Trophoblast cell (in vitro differentiated cells and primary cell): ENCODE measurements at regions not wholly inside any gene's neighbourhood (a gene's known extent, or its start where the extent isn't known, plus 50 kb on each side); places are given as distances from the start of the nearest gene placed in this dataset.

Experiments used
- DNase-seq, 2 donors: peaks; one replicate each; pipeline ENCODE4 v3.0.0-alpha.2; 2016
- H2AFZ ChIP-seq: 2 replicates; pipeline ENCODE4 v1.6.1; 2013; ENCODE audit warnings: low read length, moderate library complexity, mild to moderate bottlenecking; ENCODE audit not compliant: insufficient read depth, poor library complexity
- H2AK5ac ChIP-seq: 2 replicates; pipeline ENCODE4 v1.6.1; 2013; ENCODE audit warnings: mild to moderate bottlenecking, low read length
- H2BK120ac ChIP-seq: 2 replicates; pipeline ENCODE4 v1.6.1; 2013; ENCODE audit warnings: low read length, mild to moderate bottlenecking, moderate library complexity; ENCODE audit not compliant: insufficient read depth, poor library complexity
- H2BK12ac ChIP-seq: 2 replicates; pipeline ENCODE4 v1.6.1; 2013; ENCODE audit warnings: mild to moderate bottlenecking, low read length, moderate library complexity
- H2BK5ac ChIP-seq: 2 replicates; pipeline ENCODE4 v1.6.1; 2013; ENCODE audit warnings: low read length, low read depth, moderate library complexity, mild to moderate bottlenecking; ENCODE audit not compliant: poor library complexity
- H3K14ac ChIP-seq: 2 replicates; pipeline ENCODE4 v1.6.1; 2013; ENCODE audit warnings: mild to moderate bottlenecking, low read length
- H3K18ac ChIP-seq: 2 replicates; pipeline ENCODE4 v1.6.1; 2013; ENCODE audit warnings: mild to moderate bottlenecking, low read length
- H3K23ac ChIP-seq: 2 replicates; pipeline ENCODE4 v1.6.1; 2013; ENCODE audit warnings: low read length
- H3K27ac ChIP-seq: 2 replicates; pipeline ENCODE4 v1.5.1; 2013; ENCODE audit warnings: low read depth, mild to moderate bottlenecking, inconsistent platforms, low read length, moderate library complexity
- H3K27me3 ChIP-seq: 2 replicates; pipeline ENCODE4 v1.6.1; 2013; ENCODE audit warnings: inconsistent platforms, mild to moderate bottlenecking, low read length, moderate library complexity; ENCODE audit not compliant: insufficient read depth
- H3K36me3 ChIP-seq, 2 experiments: 1 replicate in 1 of 2; 2 replicates in 1 of 2; pipeline ENCODE4 v1.6.1; 2013; ENCODE audit warnings: low read length in 2 of 2, mild to moderate bottlenecking in 2 of 2, moderate library complexity in 1 of 2; ENCODE audit not compliant: insufficient read depth in 2 of 2, control insufficient read depth in 1 of 2
- H3K4ac ChIP-seq: 2 replicates; pipeline ENCODE4 v1.6.1; 2013; ENCODE audit warnings: low read depth, mild to moderate bottlenecking, low read length, moderate library complexity
- H3K4me1 ChIP-seq, 2 experiments: 1 replicate in 1 of 2; 2 replicates in 1 of 2; pipeline ENCODE4 v1.6.1; 2013; ENCODE audit warnings: low read length in 2 of 2, mild to moderate bottlenecking in 2 of 2, moderate library complexity in 1 of 2; ENCODE audit not compliant: insufficient read depth in 2 of 2, control insufficient read depth in 1 of 2
- H3K4me2 ChIP-seq: 2 replicates; pipeline ENCODE4 v1.6.1; 2013; ENCODE audit warnings: inconsistent platforms, mild to moderate bottlenecking, low read length, moderate library complexity
- H3K4me3 ChIP-seq: 2 replicates; pipeline ENCODE4 v1.5.1; 2013; ENCODE audit warnings: mild to moderate bottlenecking, low read depth, low read length, inconsistent platforms
- H3K79me1 ChIP-seq: one replicate; pipeline ENCODE4 v1.6.1; 2013; ENCODE audit warnings: low read length
- H3K79me2 ChIP-seq: 2 replicates; pipeline ENCODE4 v1.6.1; 2013; ENCODE audit warnings: low read length, mild to moderate bottlenecking; ENCODE audit not compliant: control insufficient read depth, insufficient read depth, poor library complexity
- H3K9ac ChIP-seq: 2 replicates; pipeline ENCODE4 v1.6.1; 2013; ENCODE audit warnings: mild to moderate bottlenecking, low read length
- H3K9me3 ChIP-seq: 2 replicates; pipeline ENCODE4 v1.6.1; 2013; ENCODE audit warnings: low read depth, mild to moderate bottlenecking, control low read depth, inconsistent platforms, low read length; ENCODE audit not compliant: insufficient read depth
- H4K12ac ChIP-seq: 2 replicates; pipeline ENCODE4 v1.6.1; 2013; ENCODE audit warnings: low read depth, mild to moderate bottlenecking, low read length, moderate library complexity
- H4K8ac ChIP-seq: 2 replicates; pipeline ENCODE4 v1.6.1; 2013; ENCODE audit warnings: low read depth, mild to moderate bottlenecking, low read length, moderate library complexity
- H4K91ac ChIP-seq: one replicate; pipeline ENCODE4 v1.6.1; 2013; ENCODE audit warnings: low read depth, mild to moderate bottlenecking, low read length, moderate library complexity
- WGBS: extraction: QIAGEN DNeasy Blood & Tissue Kit; methylation state at CpG from one replicate; pipeline ENCODE4 v1.1.7; 2013; ENCODE audit warnings: missing lambda C conversion rate; ENCODE audit not compliant: insufficient read length, insufficient coverage; ENCODE audit errors: extremely low coverage; 5-methylcytosine and 5-hydroxymethylcytosine counted together

GRCh38 chr5:153390569-153390968 lies 99.9 kb upstream of the GRIA1 start:
- Histone ChIP-seq H3K9ac (no peak overlapping the region), H3K4me2 (no peak overlapping the region), H3K27me3 (no peaks in the 10 kb centered on the region), H3K4me3 (no peak overlapping the region), H3K4ac (no peak overlapping the region), H2AFZ (no peak overlapping the region), H3K23ac (no peak overlapping the region), H3K18ac (no peak overlapping the region), H2AK5ac (no peak overlapping the region), H3K36me3 (no peaks in the 10 kb centered on the region), H3K79me1 (no peaks in the 10 kb centered on the region), H4K12ac (no peak overlapping the region), H2BK120ac (no peak overlapping the region), H3K4me1 (no peaks in the 10 kb centered on the region), H3K27ac (no peak overlapping the region), H3K79me2 (no peaks in the 10 kb centered on the region), H3K14ac (no peak overlapping the region), H4K91ac (no peak overlapping the region), H2BK5ac (no peak overlapping the region), H2BK12ac (no peak overlapping the region), H3K9me3 (no peaks in the 10 kb centered on the region), H4K8ac (no peak overlapping the region)
- no peak for DNase-seq

DNA sequence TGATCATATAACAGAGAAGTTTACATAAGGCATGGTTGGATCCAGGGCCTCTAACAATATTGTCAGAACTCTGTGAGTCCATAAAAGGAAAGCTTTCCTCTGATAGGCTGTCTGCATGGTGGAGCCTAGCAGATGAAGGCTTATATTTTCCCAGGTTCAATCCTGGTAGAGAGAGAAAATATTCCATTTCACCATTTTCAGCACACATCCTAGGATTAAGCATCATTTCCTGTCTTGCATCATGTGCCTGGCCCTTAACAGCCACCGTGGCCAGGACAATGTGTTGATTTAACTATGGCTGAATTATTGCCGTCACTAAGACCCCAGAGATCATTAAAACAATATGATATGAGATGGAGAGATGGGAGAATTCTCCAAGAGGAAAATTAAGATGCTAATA lies 90.9 kb upstream of the GRIA1 start:
- no peak overlapping the region for H3K4me3 ChIP-seq
- H3K18ac ChIP-seq = no peak overlapping the region
- H3K9me3 ChIP-seq = no peaks in the 10 kb centered on the region
- WGBS = no CpG with 5 or more reads among the region's 2 CpGs
- no peak overlapping the region for H2BK120ac ChIP-seq
- no peaks in the 10 kb centered on the region for H3K79me1 ChIP-seq
- H3K4me1 ChIP-seq = no peaks in the 10 kb centered on the region
- no peak overlapping the region for H2BK12ac ChIP-seq
- no peak overlapping the region for H3K4ac ChIP-seq
- no peak overlapping the region for H2AFZ ChIP-seq
- DNase-seq = no peak
- H2BK5ac ChIP-seq = no peak overlapping the region
- no peak overlapping the region for H3K27ac ChIP-seq
- H3K23ac ChIP-seq = no peak overlapping the region
- H3K36me3 ChIP-seq = no peaks in the 10 kb centered on the region
- H2AK5ac ChIP-seq = no peak overlapping the region
- no peaks in the 10 kb centered on the region for H3K27me3 ChIP-seq
- H4K12ac ChIP-seq = no peak overlapping the region
- H4K8ac ChIP-seq = no peak overlapping the region
- no peak overlapping the region for H3K9ac ChIP-seq
- no peak overlapping the region for H3K4me2 ChIP-seq
- H3K14ac ChIP-seq = no peak overlapping the region
- H3K79me2 ChIP-seq = no peaks in the 10 kb centered on the region
- H4K91ac ChIP-seq = no peak overlapping the region

GRCh38 chr5:153400931-153401330 lies 89.5 kb upstream of the GRIA1 start:
- no peaks in the 10 kb centered on the region for H3K79me1 ChIP-seq
- DNase-seq = no peak
- H4K8ac ChIP-seq = no peak overlapping the region
- H3K23ac ChIP-seq = no peak overlapping the region
- H3K27ac ChIP-seq = no peak overlapping the region
- no peaks in the 10 kb centered on the region for H3K27me3 ChIP-seq
- H3K4ac ChIP-seq = no peak overlapping the region
- no peak overlapping the region for H2AK5ac ChIP-seq
- H4K91ac ChIP-seq = no peak overlapping the region
- H3K9me3 ChIP-seq = no peaks in the 10 kb centered on the region
- H3K9ac ChIP-seq = no peak overlapping the region
- H3K4me3 ChIP-seq = no peak overlapping the region
- H3K36me3 ChIP-seq = no peaks in the 10 kb centered on the region
- no peak overlapping the region for H2BK12ac ChIP-seq
- no CpG with 5 or more reads among the region's 2 CpGs for WGBS
- no peaks in the 10 kb centered on the region for H3K79me2 ChIP-seq
- H2AFZ ChIP-seq = no peak overlapping the region
- no peak overlapping the region for H3K18ac ChIP-seq
- H3K14ac ChIP-seq = no peak overlapping the region
- H3K4me1 ChIP-seq = no peaks in the 10 kb centered on the region
- H3K4me2 ChIP-seq = no peak overlapping the region
- H2BK5ac ChIP-seq = no peak overlapping the region
- no peak overlapping the region for H2BK120ac ChIP-seq
- no peak overlapping the region for H4K12ac ChIP-seq

- no peaks in the 10 kb centered on the region for H3K4me1 ChIP-seq
- H4K91ac ChIP-seq = no peak overlapping the region
- no peak overlapping the region for H2AK5ac ChIP-seq
- H3K4me2 ChIP-seq = no peak overlapping the region
- no peaks in the 10 kb centered on the region for H3K9me3 ChIP-seq
- no peaks in the 10 kb centered on the region for H3K79me1 ChIP-seq
- H3K23ac ChIP-seq = no peak overlapping the region
- H3K4me3 ChIP-seq = no peak overlapping the region
- no peak overlapping the region for H4K12ac ChIP-seq
- H3K14ac ChIP-seq = no peak overlapping the region
- no peak overlapping the region for H3K27ac ChIP-seq
- no peaks in the 10 kb centered on the region for H3K36me3 ChIP-seq
- no peak overlapping the region for H2BK5ac ChIP-seq
- no peaks in the 10 kb centered on the region for H3K79me2 ChIP-seq
- H3K4ac ChIP-seq = no peak overlapping the region
- no peak overlapping the region for H4K8ac ChIP-seq
- peak in 1 of 2 donors; percentile 25 for DNase-seq
- no peak overlapping the region for H3K18ac ChIP-seq
- no peak overlapping the region for H2AFZ ChIP-seq
- no peak overlapping the region for H2BK120ac ChIP-seq
- no peak overlapping the region for H3K9ac ChIP-seq
- no peak overlapping the region for H2BK12ac ChIP-seq
- no peaks in the 10 kb centered on the region for H3K27me3 ChIP-seq
Measured at GRCh38 chr5:153402550-153402949, 87.9 kb upstream of the GRIA1 start.

DNA sequence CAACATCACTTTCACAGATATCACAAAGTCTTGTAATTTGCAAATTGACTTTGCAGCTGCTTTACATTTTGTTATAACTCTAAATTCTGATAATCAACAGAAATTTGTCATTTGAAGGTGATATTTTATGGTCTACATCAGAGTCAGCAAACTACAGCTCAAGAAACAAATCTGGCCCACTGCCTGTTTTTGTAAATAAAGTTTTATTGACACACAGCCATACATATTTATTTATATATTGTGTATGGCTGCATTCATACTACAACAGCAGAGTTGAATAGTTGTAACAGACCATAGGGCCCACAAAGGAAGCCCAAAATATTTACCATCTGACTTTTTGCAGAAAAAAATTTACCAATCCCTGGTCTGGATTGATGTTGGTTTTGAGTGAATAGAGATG lies 87.0 kb upstream of the GRIA1 start:
- no peak overlapping the region for H4K12ac ChIP-seq
- no peak overlapping the region for H3K27ac ChIP-seq
- no peak overlapping the region for H3K4me2 ChIP-seq
- H3K4ac ChIP-seq = no peak overlapping the region
- H3K4me3 ChIP-seq = no peak overlapping the region
- H3K9me3 ChIP-seq = no peaks in the 10 kb centered on the region
- H3K27me3 ChIP-seq = no peaks in the 10 kb centered on the region
- H3K14ac ChIP-seq = no peak overlapping the region
- no peak overlapping the region for H3K9ac ChIP-seq
- H2AK5ac ChIP-seq = no peak overlapping the region
- no peaks in the 10 kb centered on the region for H3K36me3 ChIP-seq
- H3K23ac ChIP-seq = no peak overlapping the region
- no peaks in the 10 kb centered on the region for H3K4me1 ChIP-seq
- H3K79me2 ChIP-seq = no peaks in the 10 kb centered on the region
- no peak overlapping the region for H2BK5ac ChIP-seq
- no peak overlapping the region for H4K91ac ChIP-seq
- no peak overlapping the region for H2AFZ ChIP-seq
- H3K18ac ChIP-seq = no peak overlapping the region
- no peak overlapping the region for H2BK120ac ChIP-seq
- H3K79me1 ChIP-seq = no peaks in the 10 kb centered on the region
- no peak for DNase-seq
- H4K8ac ChIP-seq = no peak overlapping the region
- H2BK12ac ChIP-seq = no peak overlapping the region
